ENCODE measurements at regions not wholly inside any gene's neighbourhood (a gene's known extent, or its start where the extent isn't known, plus 50 kb on each side); places are given as distances from the start of the nearest gene placed in this dataset.

- peaks cover 0 to 3% (median 0%) of the 10 kb centered on the region in 5 donors for H3K27me3 Mint-ChIP-seq
- DNase-seq (no peak), ATAC-seq (no peak)
- H3K9me3 Mint-ChIP-seq: peaks cover 0 to 7% (median under 1%) of the 10 kb centered on the region in 9 donors
- POLR2A ChIA-PET: no interaction called here
- no peak overlapping the region for H3K27ac Mint-ChIP-seq
- no peak overlapping the region for H3K4me3 Mint-ChIP-seq
- H3K4me1 Mint-ChIP-seq: peaks cover 0 to 9% (median 3%) of the 10 kb centered on the region in 4 donors
- H3K36me3 Mint-ChIP-seq: peaks cover 0 to 3% (median 0%) of the 10 kb centered on the region in 3 donors
Measured at GRCh38 chr11:128116447-128116846, 470.9 kb downstream of the ETS1 start.

GRCh38 chr11:128105950-128106349 lies 481.4 kb downstream of the ETS1 start:
- Mint-ChIP-seq H3K36me3 (peaks cover 0 to 7% (median 6%) of the 10 kb centered on the region in 3 donors), H3K27me3 (peaks cover 0 to 9% (median 0%) of the 10 kb centered on the region in 5 donors), H3K27ac (no peak overlapping the region), H3K9me3 (peaks cover 0 to 8% (median 0%) of the 10 kb centered on the region in 9 donors), H3K4me1 (peaks cover 6 to 15% (median 9%) of the 10 kb centered on the region in 4 donors), H3K4me3 (no peak overlapping the region)
- DNase-seq (no peak), ATAC-seq (no peak)
- POLR2A ChIA-PET: no interaction called here

DNA sequence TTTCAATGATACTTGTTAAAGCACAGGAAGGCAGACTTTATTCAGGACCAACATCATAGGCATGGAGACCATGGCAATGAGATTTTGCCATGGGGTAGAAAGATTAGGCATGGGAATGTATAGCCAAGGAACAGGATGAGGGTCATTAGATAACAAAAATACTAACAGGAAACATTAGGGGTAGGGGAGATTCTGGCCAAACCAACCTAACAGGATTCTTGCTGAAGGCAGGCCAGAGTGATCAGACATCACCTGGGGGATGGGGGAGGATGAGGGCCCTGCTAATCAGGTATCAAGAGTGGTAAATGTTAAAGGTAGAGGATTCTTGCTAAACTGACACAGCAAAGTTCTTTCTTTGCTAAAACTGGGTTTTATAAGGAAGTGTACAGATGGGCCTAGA lies 481.8 kb downstream of the ETS1 start:
- Mint-ChIP-seq H3K9me3 (peaks cover 0 to 8% (median 0%) of the 10 kb centered on the region in 9 donors), H3K4me3 (no peak overlapping the region), H3K4me1 (peaks cover 6 to 15% (median 9%) of the 10 kb centered on the region in 4 donors), H3K27ac (no peak overlapping the region), H3K27me3 (peaks cover 0 to 9% (median 0%) of the 10 kb centered on the region in 5 donors), H3K36me3 (peaks cover 0 to 7% (median 6%) of the 10 kb centered on the region in 3 donors)
- DNase-seq (no peak), ATAC-seq (no peak)
- POLR2A ChIA-PET: no interaction called here

DNA sequence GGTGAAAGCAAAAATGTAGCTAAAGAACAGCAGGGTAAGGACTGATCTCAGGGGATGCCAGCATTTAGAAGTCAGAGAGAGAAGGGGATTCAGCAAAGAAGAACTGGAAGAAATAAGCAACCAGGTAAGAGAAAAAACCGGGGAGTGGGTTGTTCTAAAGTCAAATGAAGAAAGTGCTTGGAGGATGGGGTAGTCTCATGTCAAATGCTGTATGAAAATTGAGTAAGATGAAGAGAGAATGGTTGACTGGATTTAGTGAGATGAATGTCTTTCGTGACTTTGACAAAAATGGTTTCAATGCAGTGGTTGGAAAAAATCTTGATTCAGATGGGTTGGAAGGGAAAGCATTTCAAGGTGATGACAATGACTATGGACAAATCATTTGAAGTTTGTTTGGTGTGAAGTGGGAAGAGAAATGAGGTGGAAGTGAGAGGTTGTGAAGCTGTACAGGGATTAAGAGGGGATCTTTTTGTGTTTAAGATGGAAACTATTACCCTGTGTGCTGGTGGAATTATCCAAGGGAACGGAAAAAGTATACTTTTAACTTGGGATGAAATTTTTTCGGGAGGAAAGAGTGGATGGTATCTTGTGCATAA lies 484.0 kb downstream of the ETS1 start:
- DNase-seq: no peak
- Mint-ChIP-seq H3K9me3 (peaks cover 0 to 6% (median 0%) of the 10 kb centered on the region in 9 donors), H3K4me1 (peaks cover 4 to 8% (median 6%) of the 10 kb centered on the region in 4 donors), H3K36me3 (peaks cover 0 to 4% (median 0%) of the 10 kb centered on the region in 3 donors), H3K4me3 (no peak overlapping the region), H3K27ac (no peak overlapping the region), H3K27me3 (peaks cover 0 to 8% (median 0%) of the 10 kb centered on the region in 5 donors)
- no peak for ATAC-seq
- POLR2A ChIA-PET: no interaction called here

- H3K4me3 Mint-ChIP-seq: no peak overlapping the region
- peaks cover 0 to 8% (median 0%) of the 10 kb centered on the region in 5 donors for H3K27me3 Mint-ChIP-seq
- H3K4me1 Mint-ChIP-seq: peaks cover 0 to 1% (median 0%) of the 10 kb centered on the region in 4 donors
- no peak overlapping the region for H3K27ac Mint-ChIP-seq
- H3K36me3 Mint-ChIP-seq: peaks cover 0 to 3% (median 0%) of the 10 kb centered on the region in 3 donors
- no peak for ATAC-seq
- H3K9me3 Mint-ChIP-seq: no peaks in the 10 kb centered on the region
- POLR2A ChIA-PET: no interaction called here
- DNase-seq: no peak
Measured at GRCh38 chr11:128098781-128099180, 488.6 kb downstream of the ETS1 start.

DNA sequence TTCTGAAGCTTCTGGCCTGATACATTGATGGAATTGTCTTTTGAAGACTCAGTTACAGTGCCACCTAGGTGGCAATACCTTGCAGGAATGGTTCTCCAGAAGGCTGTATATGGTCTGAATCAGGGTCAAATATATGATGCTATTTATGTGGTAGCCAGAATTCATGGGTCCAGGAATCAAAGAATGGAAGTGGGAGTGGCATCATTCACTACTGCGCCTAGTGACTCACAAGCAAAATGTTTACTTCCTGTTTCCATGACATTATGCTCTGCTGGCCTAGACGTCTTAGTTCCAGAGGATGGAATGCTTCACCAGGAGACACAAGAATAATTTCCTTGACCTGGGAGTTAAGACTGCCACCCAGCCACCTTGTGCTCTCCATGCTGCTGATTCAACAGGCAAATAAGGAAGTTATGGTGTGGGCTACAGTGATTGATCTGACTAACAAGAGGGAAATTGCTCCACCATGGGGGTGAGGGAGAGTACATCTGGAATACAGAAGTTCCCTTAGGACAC lies 491.8 kb downstream of the ETS1 start:
- DNase-seq: no peak
- Mint-ChIP-seq H3K27ac (no peak overlapping the region), H3K27me3 (peaks cover 0 to 2% (median 0%) of the 10 kb centered on the region in 5 donors), H3K4me3 (no peak overlapping the region), H3K9me3 (peaks cover 0 to 3% (median 0%) of the 10 kb centered on the region in 9 donors), H3K36me3 (peaks cover 0 to 3% (median 1%) of the 10 kb centered on the region in 3 donors), H3K4me1 (peaks cover 0 to 1% (median 0%) of the 10 kb centered on the region in 4 donors)
- no peak for ATAC-seq
- POLR2A ChIA-PET: no interaction called here

DNA sequence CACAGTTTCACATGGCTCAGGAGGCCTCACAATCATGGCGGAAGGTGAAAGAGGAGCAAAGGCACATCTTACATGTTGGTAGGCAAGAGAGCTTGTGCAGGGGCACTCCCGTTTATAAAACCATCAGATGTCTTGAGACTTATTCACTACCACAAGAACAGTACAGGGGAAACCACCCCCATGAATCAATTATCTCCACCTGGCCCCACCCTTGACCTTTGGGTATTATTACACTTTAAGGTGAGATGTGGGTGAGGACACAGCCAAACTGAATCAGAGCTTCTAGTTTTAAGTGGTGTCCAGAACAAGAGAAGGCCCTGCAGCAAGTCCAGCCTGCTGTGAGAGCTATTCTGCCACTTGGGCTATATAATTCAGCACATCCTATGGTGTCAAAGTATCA lies 493.7 kb downstream of the ETS1 start:
- Mint-ChIP-seq H3K27ac (no peak overlapping the region), H3K4me3 (no peak overlapping the region), H3K4me1 (peaks cover 0 to 1% (median 0%) of the 10 kb centered on the region in 4 donors), H3K9me3 (peaks cover 6 to 17% (median 13%) of the 10 kb centered on the region in 9 donors), H3K36me3 (peaks cover 0 to 17% (median 11%) of the 10 kb centered on the region in 3 donors), H3K27me3 (no peaks in the 10 kb centered on the region)
- no peak for DNase-seq
- ATAC-seq: no peak
- POLR2A ChIA-PET: no interaction called here

GRCh38 chr11:128089962-128090361 lies 497.4 kb downstream of the ETS1 start:
- ATAC-seq (no peak), DNase-seq (no peak)
- Mint-ChIP-seq H3K27ac (no peak overlapping the region), H3K4me1 (peaks cover 14 to 22% (median 20%) of the 10 kb centered on the region in 4 donors), H3K36me3 (peaks cover 0 to 17% (median 11%) of the 10 kb centered on the region in 3 donors), H3K4me3 (no peak overlapping the region), H3K27me3 (no peaks in the 10 kb centered on the region), H3K9me3 (peaks cover 6 to 17% (median 13%) of the 10 kb centered on the region in 9 donors)
- POLR2A ChIA-PET: no interaction called here

DNA sequence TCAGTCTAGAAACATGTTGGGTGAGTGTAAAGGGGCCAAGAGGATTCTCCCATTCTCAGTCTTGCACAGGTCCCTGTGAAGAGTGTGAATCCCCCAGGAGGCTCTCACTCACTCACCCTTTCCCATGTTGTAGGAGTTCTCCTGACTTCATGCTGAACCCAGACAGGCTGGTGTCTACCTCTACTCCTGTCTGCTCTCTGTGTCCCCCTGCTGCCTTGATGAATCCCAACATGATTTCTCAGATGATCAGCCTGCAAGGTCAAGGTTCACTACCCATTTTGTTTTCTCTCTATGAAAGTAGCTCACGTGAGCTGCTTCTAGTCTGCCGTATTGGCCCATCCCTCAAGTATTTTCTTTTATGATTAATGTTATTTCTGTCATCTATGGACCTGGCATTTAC lies 500.6 kb downstream of the ETS1 start:
- Mint-ChIP-seq H3K9me3 (peaks cover 6 to 31% (median 14%) of the 10 kb centered on the region in 9 donors), H3K36me3 (peaks cover 0 to 24% (median 8%) of the 10 kb centered on the region in 3 donors), H3K4me3 (peak overlapping the region in 7 of 10 donors; percentile 0 to 68 (median 27)), H3K27me3 (no peaks in the 10 kb centered on the region), H3K4me1 (peaks cover 18 to 47% (median 43%) of the 10 kb centered on the region in 4 donors), H3K27ac (peak overlapping the region in 8 of 10 donors; percentile 8 to 84 (median 62))
- POLR2A ChIA-PET: interaction anchor here (1.5 to 2.7 kb wide), 2 partner anchors 43 to 48 kb away, joined by 8 to 10 read pairs; no protein-coding TSS in a partner anchor
- peak; percentile 66 to 71 for ATAC-seq
- DNase-seq: peak in 6 of 10 donors; percentile 10 to 64 (median 17)

GRCh38 chr11:128085276-128085675 lies 502.1 kb downstream of the ETS1 start:
- peaks cover 18 to 50% (median 43%) of the 10 kb centered on the region in 4 donors for H3K4me1 Mint-ChIP-seq
- POLR2A ChIA-PET: interaction anchor here (1.1 to 2.7 kb wide), 4 partner anchors 17 to 46 kb away, joined by 3 to 8 read pairs (median 6); no protein-coding TSS in a partner anchor
- H3K9me3 Mint-ChIP-seq: peaks cover 4 to 26% (median 12%) of the 10 kb centered on the region in 9 donors
- H3K27ac Mint-ChIP-seq: peak overlapping the region; percentile 52 to 84 (median 76)
- H3K4me3 Mint-ChIP-seq: peak overlapping the region in 9 of 10 donors; percentile 6 to 78 (median 59)
- DNase-seq (peak in 3 of 10 donors; percentile 14 to 49 (median 30)), ATAC-seq (peak; percentile 78 to 79)
- H3K27me3 Mint-ChIP-seq: no peaks in the 10 kb centered on the region
- H3K36me3 Mint-ChIP-seq: peaks cover 0 to 20% (median 9%) of the 10 kb centered on the region in 3 donors

DNA sequence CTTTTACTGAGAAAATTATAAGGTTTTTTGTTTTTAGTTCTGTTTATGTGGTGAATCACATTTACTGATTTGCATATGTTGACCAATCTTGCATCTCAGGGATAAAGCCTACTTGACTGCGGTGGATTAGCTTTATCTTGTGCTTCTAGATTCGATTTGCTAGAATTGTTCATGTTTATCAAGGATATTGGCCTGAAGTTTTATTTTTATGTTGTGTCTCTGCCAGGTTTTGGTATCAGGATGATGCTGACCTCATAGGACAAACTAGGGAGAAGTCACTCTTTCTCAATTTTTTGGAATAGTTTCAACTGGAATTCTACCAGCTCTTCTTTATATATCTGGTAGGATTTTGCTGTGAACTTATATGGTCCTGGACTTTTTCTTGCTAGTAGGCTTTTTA lies 504.8 kb downstream of the ETS1 start:
- H3K9me3 Mint-ChIP-seq: peaks cover 0 to 13% (median 2%) of the 10 kb centered on the region in 9 donors
- no peaks in the 10 kb centered on the region for H3K27me3 Mint-ChIP-seq
- POLR2A ChIA-PET: no interaction called here
- ATAC-seq (no peak), DNase-seq (no peak)
- no peak overlapping the region for H3K4me3 Mint-ChIP-seq
- peaks cover 0 to 7% (median 3%) of the 10 kb centered on the region in 3 donors for H3K36me3 Mint-ChIP-seq
- H3K4me1 Mint-ChIP-seq: peaks cover 18 to 50% (median 46%) of the 10 kb centered on the region in 4 donors
- no peak overlapping the region for H3K27ac Mint-ChIP-seq

DNA sequence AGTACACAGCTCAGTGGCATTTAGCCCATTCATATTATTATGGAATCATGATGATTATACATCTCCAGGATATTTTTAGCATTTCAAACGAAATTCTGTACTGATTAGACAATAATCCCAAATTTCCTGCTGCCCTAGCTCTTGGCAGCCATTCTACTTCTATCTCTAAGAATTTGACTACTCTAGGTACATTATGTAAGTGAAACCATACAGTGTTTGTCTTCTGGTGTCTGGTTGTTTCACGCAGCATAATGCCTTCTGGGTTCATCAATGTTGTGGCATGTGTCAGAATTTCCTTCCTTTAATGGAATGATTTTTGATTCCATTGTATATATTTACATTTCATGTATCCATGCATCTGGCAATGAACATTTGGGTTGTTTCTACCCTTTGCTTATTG lies 517.7 kb downstream of the ETS1 start:
- Mint-ChIP-seq H3K36me3 (peaks cover 0 to 6% (median 0%) of the 10 kb centered on the region in 3 donors), H3K4me3 (no peak overlapping the region), H3K27me3 (no peaks in the 10 kb centered on the region), H3K9me3 (peaks cover 0 to 11% (median 0%) of the 10 kb centered on the region in 9 donors), H3K4me1 (peaks cover under 1 to 15% (median 9%) of the 10 kb centered on the region in 4 donors), H3K27ac (no peak overlapping the region)
- ATAC-seq (no peak), DNase-seq (no peak)
- POLR2A ChIA-PET: no interaction called here

DNA sequence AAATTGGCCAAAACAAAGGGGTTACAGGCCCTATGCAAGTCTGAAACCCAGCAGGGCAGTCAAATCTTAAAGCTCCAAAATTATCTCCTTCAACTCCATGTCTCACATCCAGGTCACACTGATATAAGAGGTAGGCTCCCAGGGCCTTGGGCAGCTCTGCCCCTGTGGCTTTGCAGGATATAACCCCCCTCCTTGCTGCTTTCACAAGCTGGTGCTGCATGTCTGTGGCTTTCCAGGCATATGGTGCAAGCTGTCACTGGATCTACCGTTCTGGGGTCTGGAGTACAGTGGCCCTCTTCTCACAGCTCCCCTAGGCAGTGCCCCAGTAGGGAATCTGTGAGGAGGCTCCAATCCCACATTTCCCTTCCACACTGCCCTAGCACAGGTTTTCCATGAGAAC lies 519.6 kb downstream of the ETS1 start:
- no peak overlapping the region for H3K4me3 Mint-ChIP-seq
- no peak for DNase-seq
- ATAC-seq: no peak
- H3K27ac Mint-ChIP-seq: peak overlapping the region in 3 of 10 donors; percentile 14 to 81 (median 27)
- peaks cover 0 to 22% (median 2%) of the 10 kb centered on the region in 9 donors for H3K9me3 Mint-ChIP-seq
- H3K4me1 Mint-ChIP-seq: peaks cover 0 to 7% (median 3%) of the 10 kb centered on the region in 4 donors
- no peaks in the 10 kb centered on the region for H3K27me3 Mint-ChIP-seq
- H3K36me3 Mint-ChIP-seq: peaks cover 0 to 7% (median 6%) of the 10 kb centered on the region in 3 donors
- POLR2A ChIA-PET: no interaction called here
